C4-2B (cell line): ENCODE measurements at regions not wholly inside any gene's neighbourhood (a gene's known extent, or its start where the extent isn't known, plus 50 kb on each side); places are given as distances from the start of the nearest gene placed in this dataset.
"Not testable (repeated sequence)": the region's sequence is repeated elsewhere in the genome, so short reads cannot be mapped to it uniquely, and the experiment has no call there.

ENCODE experiments used
- ZFX ChIP-seq: fragments of 450-650 bp; IDR thresholded peaks from 2 replicates; pipeline ENCODE4 v1.6.1; 2017
- TF ChIP-seq, protein P1 (sequence below): fragments of 450-650 bp; conservative IDR thresholded peaks from 2 replicates; pipeline ENCODE4 v1.5.1; 2017; ENCODE audit warnings: mild to moderate bottlenecking

DNA sequence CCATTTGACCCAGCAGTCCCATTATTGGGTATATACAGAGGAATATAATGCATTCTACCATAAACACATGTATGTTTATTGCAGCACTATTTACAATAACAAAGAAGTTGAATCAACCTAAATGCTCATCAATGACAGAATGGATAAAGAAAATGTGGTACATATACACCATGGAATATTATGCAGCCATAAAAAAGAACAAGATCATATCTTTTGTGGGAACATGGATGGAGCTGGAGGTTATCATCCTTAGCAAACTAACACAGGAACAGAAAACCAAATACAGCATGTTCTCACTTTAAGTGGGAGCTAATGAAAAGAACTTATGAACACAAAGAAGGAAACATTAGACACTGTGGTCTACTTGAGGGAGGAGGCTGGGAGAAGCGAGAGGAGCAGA, 328.5 kb upstream of the SEMA3C start:
- TF ChIP-seq ZFX: not testable (repeated sequence)
- TF ChIP-seq, protein P1, sequence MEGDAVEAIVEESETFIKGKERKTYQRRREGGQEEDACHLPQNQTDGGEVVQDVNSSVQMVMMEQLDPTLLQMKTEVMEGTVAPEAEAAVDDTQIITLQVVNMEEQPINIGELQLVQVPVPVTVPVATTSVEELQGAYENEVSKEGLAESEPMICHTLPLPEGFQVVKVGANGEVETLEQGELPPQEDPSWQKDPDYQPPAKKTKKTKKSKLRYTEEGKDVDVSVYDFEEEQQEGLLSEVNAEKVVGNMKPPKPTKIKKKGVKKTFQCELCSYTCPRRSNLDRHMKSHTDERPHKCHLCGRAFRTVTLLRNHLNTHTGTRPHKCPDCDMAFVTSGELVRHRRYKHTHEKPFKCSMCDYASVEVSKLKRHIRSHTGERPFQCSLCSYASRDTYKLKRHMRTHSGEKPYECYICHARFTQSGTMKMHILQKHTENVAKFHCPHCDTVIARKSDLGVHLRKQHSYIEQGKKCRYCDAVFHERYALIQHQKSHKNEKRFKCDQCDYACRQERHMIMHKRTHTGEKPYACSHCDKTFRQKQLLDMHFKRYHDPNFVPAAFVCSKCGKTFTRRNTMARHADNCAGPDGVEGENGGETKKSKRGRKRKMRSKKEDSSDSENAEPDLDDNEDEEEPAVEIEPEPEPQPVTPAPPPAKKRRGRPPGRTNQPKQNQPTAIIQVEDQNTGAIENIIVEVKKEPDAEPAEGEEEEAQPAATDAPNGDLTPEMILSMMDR: not testable (repeated sequence)
